ENCODE measurements at regions not wholly inside any gene's neighbourhood (a gene's known extent, or its start where the extent isn't known, plus 50 kb on each side); places are given as distances from the start of the nearest gene placed in this dataset.

GRCh38 chr5:106088462-106088861, 1582.3 kb downstream of the EFNA5 start:
- CTCF ChIA-PET: no interaction called here
- dilution Hi-C loops (cut with HindIII; ENCODE audit: low sequenced_read_pairs, unreplicated experiment) (no loop called here), in situ Hi-C loops (cut with MboI; ENCODE audit: low sequenced_read_pairs) (no loop called here), intact Hi-C loops (cut with micrococcal nuclease) (no loop called here)
- Histone ChIP-seq H2BK15ac (ENCODE audit: low read depth, low read length) (no peak overlapping the region), H3K56ac (ENCODE audit: extremely low read depth, insufficient read depth, low read length) (no peak overlapping the region), H2AK9ac (replicated peaks; ENCODE audit: low read depth, low read length, poor library complexity) (no peak overlapping the region), H3K4me2 (ENCODE audit: low read depth, low read length) (no peak overlapping the region), H3K18ac (ENCODE audit: low read depth, low read length) (no peak overlapping the region), H3K4me1 (ENCODE audit: control insufficient read depth, insufficient read depth, low read length) (0 out of 2 replicates have a peak, but pooled peaks cover 2% of the 10 kb centered on the region), H2BK5ac (ENCODE audit: low read depth, low read length, poor library complexity, severe bottlenecking) (no peak overlapping the region), H3K27ac (ENCODE audit: insufficient read depth, low read length) (no peak overlapping the region), H3K9me1 (ENCODE audit: insufficient read depth, low read length) (peaks cover 3% of the 10 kb centered on the region; the same call in 1 of the 2 replicates), H4K8ac (ENCODE audit: low read depth in 2 of 2, low read length in 2 of 2) (no peak overlapping the region), H3K4me3 (ENCODE audit: insufficient read depth, low read depth, low read length) (no peak overlapping the region), H3K9me3 (ENCODE audit: control insufficient read depth, insufficient read depth, low read length) (no peaks in the 10 kb centered on the region), H4K20me1 (ENCODE audit: insufficient read depth, low read length) (no peaks in the 10 kb centered on the region), H3K4ac (ENCODE audit: low read depth, low read length) (no peak overlapping the region), H3K36me3 (ENCODE audit: control insufficient read depth, insufficient read depth, low read length) (no peaks in the 10 kb centered on the region), H4K91ac (ENCODE audit: insufficient read depth, low read depth, low read length) (no peak overlapping the region), H2AK5ac (ENCODE audit: low read depth, low read length) (no peak overlapping the region), H2BK120ac (ENCODE audit: low read depth, low read length) (no peak overlapping the region), H3K9ac (ENCODE audit: low read depth, low read length) (no peak overlapping the region), H3K27me3 (ENCODE audit: control insufficient read depth, insufficient read depth, low read length) (no peaks in the 10 kb centered on the region), H4K5ac (ENCODE audit: low read depth, low read length) (no peak overlapping the region), H3K14ac (replicated peaks; ENCODE audit: low read depth, low read length) (no peak overlapping the region), H3K79me1 (ENCODE audit: low read depth in 1 of 2, low read length in 2 of 2) (no peaks in the 10 kb centered on the region), H2BK20ac (ENCODE audit: low read depth, low read length) (no peak overlapping the region), H3K23ac (ENCODE audit: low read depth, low read length) (no peak overlapping the region), H2AFZ (replicated peaks; ENCODE audit: low read length, poor library complexity) (no peak overlapping the region)
- POLR2A ChIA-PET (ENCODE audit: unreplicated experiment): no interaction called here
- no TSS peak for BruUV-seq (replicated peaks)
- no peak for DNase-seq
- no peak for ATAC-seq (ENCODE audit: low read depth)
- TF ChIP-seq POLR2A (IDR thresholded peaks at IDR 0.05; ENCODE audit: low read depth, low read length): no peak
- TF ChIP-seq NFE2L2 (IDR thresholded peaks at IDR 0.05; ENCODE audit: low read depth, low read length): no peak
- no peak for TF ChIP-seq CEBPB (IDR thresholded peaks at IDR 0.05; ENCODE audit: low read depth, low read length)
- no peak for TF ChIP-seq RCOR1 (IDR thresholded peaks at IDR 0.05; ENCODE audit: insufficient replicate concordance, low read length)
- no peak for TF ChIP-seq BHLHE40 (IDR thresholded peaks at IDR 0.05; ENCODE audit: low read depth, low read length)
- TF ChIP-seq USF2 (IDR thresholded peaks at IDR 0.05; ENCODE audit: low read depth, low read length): no peak
- TF ChIP-seq SMC3 (IDR thresholded peaks at IDR 0.05; ENCODE audit: low read depth, low read length): no peak
- TF ChIP-seq CHD1 (IDR thresholded peaks at IDR 0.05; ENCODE audit: low read depth, low read length): no peak
- no peak for TF ChIP-seq RAD21 (IDR thresholded peaks at IDR 0.05; ENCODE audit: low read length)
- no peak for TF ChIP-seq RFX5 (IDR thresholded peaks at IDR 0.05; ENCODE audit: low read depth, low read length)
- TF ChIP-seq MAZ (IDR thresholded peaks at IDR 0.05; ENCODE audit: borderline replicate concordance, low read depth, low read length): no peak
- TF ChIP-seq MAFK (IDR thresholded peaks at IDR 0.05; ENCODE audit: low read depth, low read length): no peak

Data from IMR-90 (cell line).